Ishikawa (cell line): ENCODE measurements at regions not wholly inside any gene's neighbourhood (a gene's known extent, or its start where the extent isn't known, plus 50 kb on each side); places are given as distances from the start of the nearest gene placed in this dataset.

Source experiments
- NFIC ChIP-seq: IDR thresholded peaks from 2 replicates; pipeline ENCODE4 v1.6.1; 2012
- TAF1 ChIP-seq: IDR thresholded peaks from 2 replicates; pipeline ENCODE4 v1.6.1; 2012; ENCODE audit warnings: low read depth, mild to moderate bottlenecking
- TF ChIP-seq, protein P1 (sequence below): IDR thresholded peaks from 2 replicates; pipeline ENCODE4 v1.6.1; 2012; ENCODE audit warnings: low read depth, mild to moderate bottlenecking
- TF ChIP-seq, protein P2 (sequence below): IDR thresholded peaks from 2 replicates; pipeline ENCODE4 v1.6.1; 2012

DNA sequence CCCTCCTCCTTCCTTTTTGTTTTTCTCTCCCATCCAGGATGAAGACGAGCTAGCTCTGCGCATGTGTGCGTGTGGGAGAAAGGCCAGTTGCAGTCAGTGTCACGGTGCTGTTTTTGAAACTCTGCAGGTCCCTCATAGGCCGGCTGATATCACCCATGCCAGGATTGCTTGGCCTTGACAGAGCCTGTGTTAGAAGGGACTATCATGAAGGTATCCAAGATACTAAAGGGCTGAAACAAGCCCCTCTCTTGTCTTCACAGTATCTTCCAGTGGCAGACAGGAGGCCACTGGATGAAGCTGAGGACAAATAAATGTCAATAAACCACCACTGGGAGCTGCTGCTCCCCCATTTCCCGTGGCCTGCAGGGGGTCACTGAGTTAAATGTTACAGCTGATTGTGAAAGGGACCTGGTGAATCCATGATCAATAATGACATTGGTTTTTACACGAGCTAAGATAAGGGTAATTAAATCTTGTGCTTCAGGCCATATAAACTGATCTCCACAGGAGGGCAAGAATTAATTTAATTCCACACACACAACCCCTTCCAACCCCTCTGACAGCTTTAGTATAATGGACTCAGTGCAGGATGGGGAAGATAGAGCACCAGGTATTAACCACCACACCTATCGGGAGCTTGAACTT is 64.6 kb upstream of the TARBP1 start:
- TF ChIP-seq TAF1: no peak
- TF ChIP-seq, protein P1, sequence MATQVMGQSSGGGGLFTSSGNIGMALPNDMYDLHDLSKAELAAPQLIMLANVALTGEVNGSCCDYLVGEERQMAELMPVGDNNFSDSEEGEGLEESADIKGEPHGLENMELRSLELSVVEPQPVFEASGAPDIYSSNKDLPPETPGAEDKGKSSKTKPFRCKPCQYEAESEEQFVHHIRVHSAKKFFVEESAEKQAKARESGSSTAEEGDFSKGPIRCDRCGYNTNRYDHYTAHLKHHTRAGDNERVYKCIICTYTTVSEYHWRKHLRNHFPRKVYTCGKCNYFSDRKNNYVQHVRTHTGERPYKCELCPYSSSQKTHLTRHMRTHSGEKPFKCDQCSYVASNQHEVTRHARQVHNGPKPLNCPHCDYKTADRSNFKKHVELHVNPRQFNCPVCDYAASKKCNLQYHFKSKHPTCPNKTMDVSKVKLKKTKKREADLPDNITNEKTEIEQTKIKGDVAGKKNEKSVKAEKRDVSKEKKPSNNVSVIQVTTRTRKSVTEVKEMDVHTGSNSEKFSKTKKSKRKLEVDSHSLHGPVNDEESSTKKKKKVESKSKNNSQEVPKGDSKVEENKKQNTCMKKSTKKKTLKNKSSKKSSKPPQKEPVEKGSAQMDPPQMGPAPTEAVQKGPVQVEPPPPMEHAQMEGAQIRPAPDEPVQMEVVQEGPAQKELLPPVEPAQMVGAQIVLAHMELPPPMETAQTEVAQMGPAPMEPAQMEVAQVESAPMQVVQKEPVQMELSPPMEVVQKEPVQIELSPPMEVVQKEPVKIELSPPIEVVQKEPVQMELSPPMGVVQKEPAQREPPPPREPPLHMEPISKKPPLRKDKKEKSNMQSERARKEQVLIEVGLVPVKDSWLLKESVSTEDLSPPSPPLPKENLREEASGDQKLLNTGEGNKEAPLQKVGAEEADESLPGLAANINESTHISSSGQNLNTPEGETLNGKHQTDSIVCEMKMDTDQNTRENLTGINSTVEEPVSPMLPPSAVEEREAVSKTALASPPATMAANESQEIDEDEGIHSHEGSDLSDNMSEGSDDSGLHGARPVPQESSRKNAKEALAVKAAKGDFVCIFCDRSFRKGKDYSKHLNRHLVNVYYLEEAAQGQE: no peak
- TF ChIP-seq, protein P2, sequence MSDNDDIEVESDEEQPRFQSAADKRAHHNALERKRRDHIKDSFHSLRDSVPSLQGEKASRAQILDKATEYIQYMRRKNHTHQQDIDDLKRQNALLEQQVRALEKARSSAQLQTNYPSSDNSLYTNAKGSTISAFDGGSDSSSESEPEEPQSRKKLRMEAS: no peak
- no peak for TF ChIP-seq NFIC
